Panc1 (cell line): ENCODE measurements at regions not wholly inside any gene's neighbourhood (a gene's known extent, or its start where the extent isn't known, plus 50 kb on each side); places are given as distances from the start of the nearest gene placed in this dataset.

Source experiments
- CTCF ChIP-seq: fragments of 450-650 bp; IDR thresholded peaks from 2 replicates; pipeline ENCODE4 v1.5.1; 2017; ENCODE audit warnings: mild to moderate bottlenecking
- REST ChIP-seq, 2 experiments: IDR thresholded peaks; 2 replicates each; pipeline ENCODE4 v1.6.1; 2011 to 2012; ENCODE audit warnings: low read depth in 2 of 2, control low read depth in 1 of 2, low read length in 1 of 2, mild to moderate bottlenecking in 1 of 2, moderate library complexity in 1 of 2; ENCODE audit not compliant: insufficient read depth in 1 of 2
- SIN3A ChIP-seq: IDR thresholded peaks from 2 replicates; pipeline ENCODE4 v1.6.1; 2012; ENCODE audit warnings: low read depth, mild to moderate bottlenecking, low read length, moderate library complexity, borderline replicate concordance; ENCODE audit not compliant: insufficient read depth

DNA sequence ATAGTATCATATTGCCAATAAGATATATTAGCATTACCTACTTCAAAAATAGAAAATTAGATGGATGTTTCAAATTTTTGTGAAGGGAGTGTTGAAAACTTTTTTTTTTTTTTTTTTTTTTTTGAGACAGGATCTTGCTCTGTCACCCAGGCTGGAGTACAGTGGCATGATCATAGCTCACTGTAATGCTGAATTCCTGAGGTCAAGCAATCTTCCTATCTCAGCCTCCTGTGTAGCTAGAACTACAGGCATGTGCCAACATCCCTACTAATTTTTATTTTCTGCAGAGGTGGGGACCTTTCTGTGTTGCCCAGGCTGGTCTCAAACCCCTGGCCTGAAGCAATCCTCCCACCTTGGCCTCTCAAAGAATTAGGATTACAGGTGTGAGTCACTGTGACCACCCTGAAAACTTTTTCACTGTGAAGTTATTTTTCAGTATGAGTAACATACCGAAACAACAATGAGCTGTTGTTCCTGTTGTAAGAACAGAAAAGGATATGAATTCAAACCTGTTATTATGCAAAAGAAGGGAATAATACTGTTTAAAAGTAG lies 266.9 kb downstream of the NEBL start:
- no peak for TF ChIP-seq CTCF
- no peak for TF ChIP-seq SIN3A
- no peak for TF ChIP-seq REST (IDR thresholded peaks at IDR 0.05; ENCODE audit: insufficient read depth in 1 of 2, low read depth in 2 of 2, low read length in 1 of 2)
